BLaER1 treated with 17β-estradiol and CSF1 and Interleukin-3, amounts not matched to agents 10 nM and 100 nM (cell line): ENCODE measurements at regions not wholly inside any gene's neighbourhood (a gene's known extent, or its start where the extent isn't known, plus 50 kb on each side); places are given as distances from the start of the nearest gene placed in this dataset.
"Not testable (repeated sequence)": the region's sequence is repeated elsewhere in the genome, so short reads cannot be mapped to it uniquely, and the experiment has no call there.

Source experiments
- H3K27ac ChIP-seq, 11 experiments: shearing (Covaris generic); formaldehyde crosslinking; 2 replicates each; pipeline ENCODE4 v1.8.1; 2022
- H3K27me3 ChIP-seq, 11 experiments: shearing (Covaris generic); formaldehyde crosslinking; 2 replicates each; pipeline ENCODE4 v1.8.1; 2022
- H3K36me3 ChIP-seq, 11 experiments: shearing (Covaris generic); formaldehyde crosslinking; 2 replicates each; pipeline ENCODE4 v1.8.1; 2022
- H3K4me1 ChIP-seq, 10 experiments: shearing (Covaris generic); formaldehyde crosslinking; 2 replicates each; pipeline ENCODE4 v1.8.1; 2022
- H3K4me2 ChIP-seq, 11 experiments: shearing (Covaris generic); formaldehyde crosslinking; 2 replicates each; pipeline ENCODE4 v1.8.1; 2022
- H3K4me3 ChIP-seq, 10 experiments: shearing (Covaris generic); formaldehyde crosslinking; 2 replicates each; pipeline ENCODE4 v1.8.1; 2022
- H3K9ac ChIP-seq, 11 experiments: shearing (Covaris generic); formaldehyde crosslinking; 2 replicates each; pipeline ENCODE4 v1.8.1; 2022
- H3K9me3 ChIP-seq, 11 experiments: shearing (Covaris generic); formaldehyde crosslinking; replicated peaks in 1 of 11; 2 replicates each; pipeline ENCODE4 v1.8.1; 2022
- H4K20me1 ChIP-seq, 11 experiments: shearing (Covaris generic); formaldehyde crosslinking; 2 replicates each; pipeline ENCODE4 v1.8.1; 2022
- Cebpa-rat ChIP-seq, 11 experiments: shearing (Covaris generic); IDR thresholded peaks; 2 replicates each; pipeline ENCODE4 v1.8.1; 2022

- no peak overlapping the region for H3K4me2 ChIP-seq
- no peak overlapping the region for H3K27ac ChIP-seq
These were observed 650.3 kb upstream of the ALG10B start for GRCh38 chr12:37666069-37666781.

GRCh38 chr12:37668557-37668956, 648.0 kb upstream of the ALG10B start:
- not testable (repeated sequence) for H3K4me1 ChIP-seq

More at GRCh38 chr12:37666069-37666781, 650.3 kb upstream of the ALG10B start:
- H3K27me3 ChIP-seq: no peaks in the 10 kb centered on the region
- no peaks in the 10 kb centered on the region for H3K4me1 ChIP-seq
- no peaks in the 10 kb centered on the region for H4K20me1 ChIP-seq
- no peaks in the 10 kb centered on the region; a peak in 1 of 22 replicates for H3K36me3 ChIP-seq
- peaks cover 0 to 39% (median 23%) of the 10 kb centered on the region in 11 experiments; a peak in 16 of 22 replicates for H3K9me3 ChIP-seq
- no peak overlapping the region for H3K4me3 ChIP-seq
- H3K9ac ChIP-seq: no peak overlapping the region
- no peak for TF ChIP-seq Cebpa-rat (IDR thresholded peaks at IDR 0.05)

GRCh38 chr12:37672655-37673260, 643.8 kb upstream of the ALG10B start:
- Histone ChIP-seq H3K9me3 (peaks cover 0 to 82% (median 17%) of the 10 kb centered on the region in 11 experiments; a peak in 13 of 22 replicates), H3K4me3 (no peak overlapping the region), H3K27me3 (no peaks in the 10 kb centered on the region), H3K9ac (no peak overlapping the region), H3K4me2 (no peak overlapping the region), H3K4me1 (no peaks in the 10 kb centered on the region), H4K20me1 (no peaks in the 10 kb centered on the region), H3K27ac (no peak overlapping the region), H3K36me3 (no peaks in the 10 kb centered on the region; a peak in 1 of 22 replicates)
- no peak for TF ChIP-seq Cebpa-rat (IDR thresholded peaks at IDR 0.05)

More at GRCh38 chr12:37668557-37668956, 648.0 kb upstream of the ALG10B start:
- H3K9me3 ChIP-seq: peaks cover 0 to 58% (median 25%) of the 10 kb centered on the region in 11 experiments; a peak in 16 of 22 replicates
- H4K20me1 ChIP-seq, H3K27ac ChIP-seq, H3K36me3 ChIP-seq, H3K4me2 ChIP-seq, H3K27me3 ChIP-seq, H3K4me3 ChIP-seq, H3K9ac ChIP-seq: not testable (repeated sequence)

- Histone ChIP-seq H3K27ac (no peak overlapping the region), H3K4me1 (peaks cover 0 to 6% (median 0%) of the 10 kb centered on the region in 10 experiments; a peak in 2 of 20 replicates), H3K4me3 (no peak overlapping the region), H4K20me1 (no peaks in the 10 kb centered on the region), H3K9ac (no peak overlapping the region), H3K9me3 (peaks cover 32 to 88% (median 74%) of the 10 kb centered on the region in 11 experiments; a peak in 19 of 22 replicates), H3K36me3 (peaks cover 0 to 5% (median 0%) of the 10 kb centered on the region in 11 experiments; a peak in 2 of 22 replicates), H3K4me2 (no peak overlapping the region), H3K27me3 (no peaks in the 10 kb centered on the region)
- no peak for TF ChIP-seq Cebpa-rat (IDR thresholded peaks at IDR 0.05)
These were observed 595.7 kb upstream of the ALG10B start for GRCh38 chr12:37720846-37721245.

GRCh38 chr12:37733856-37734255, 582.7 kb upstream of the ALG10B start:
- no peak for TF ChIP-seq Cebpa-rat (IDR thresholded peaks at IDR 0.05)
- Histone ChIP-seq H3K4me2 (peak overlapping the region in 8 of 11 experiments; percentile 12 to 62 (median 22); a peak in 12 of 22 replicates), H3K9me3 (peaks cover 67 to 95% (median 87%) of the 10 kb centered on the region in 11 experiments)

More at GRCh38 chr12:37733856-37734255, 582.7 kb upstream of the ALG10B start:
- no peak overlapping the region; a peak in 1 of 20 replicates for H3K4me3 ChIP-seq
- H3K36me3 ChIP-seq: peaks cover 0 to 65% (median 6%) of the 10 kb centered on the region in 11 experiments; a peak in 10 of 22 replicates
- peak overlapping the region in 1 of 11 experiments; percentile 50; a peak in 2 of 22 replicates for H3K9ac ChIP-seq
- H4K20me1 ChIP-seq: no peaks in the 10 kb centered on the region
- no peaks in the 10 kb centered on the region for H3K27me3 ChIP-seq
- H3K4me1 ChIP-seq: peaks cover 0 to 21% (median 11%) of the 10 kb centered on the region in 10 experiments; a peak in 9 of 20 replicates
- peak overlapping the region in 6 of 11 experiments; percentile 34 to 78 (median 52); a peak in 9 of 22 replicates for H3K27ac ChIP-seq
